ENCODE measurements at regions not wholly inside any gene's neighbourhood (a gene's known extent, or its start where the extent isn't known, plus 50 kb on each side); places are given as distances from the start of the nearest gene placed in this dataset.

DNA sequence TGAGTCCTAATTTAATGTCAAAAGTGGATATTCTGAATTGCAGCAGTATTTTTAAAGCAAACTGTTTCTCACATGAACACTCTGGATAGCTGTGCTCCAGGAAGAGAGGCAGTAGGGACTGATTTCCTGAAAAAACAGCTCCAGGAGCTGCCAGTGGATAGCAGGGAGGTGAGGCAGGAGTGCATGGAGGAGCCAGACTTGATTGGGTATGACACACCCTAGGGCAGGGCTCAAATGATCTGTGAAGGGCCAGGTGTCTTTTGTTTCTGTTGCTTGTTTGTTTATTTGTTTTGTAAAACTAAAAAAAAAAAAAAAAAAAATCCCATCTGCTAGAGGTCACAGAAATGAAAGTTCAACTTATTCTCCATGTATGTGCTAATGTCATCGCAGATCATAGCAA lies 83.4 kb downstream of the ADRB2 start:
- no peaks in the 10 kb centered on the region for H3K36me3 ChIP-seq (ENCODE audit: control insufficient read depth, insufficient read depth, low read length)
- Mint-ChIP-seq H3K27me3 (ENCODE audit: low read depth in 2 of 2) (no peaks in the 10 kb centered on the region), H3K4me3 (no peak overlapping the region), H3K36me3 (no peaks in the 10 kb centered on the region), H3K9me3 (no peaks in the 10 kb centered on the region), H3K27ac (peak overlapping the region in 1 of 2 donors; percentile 65), H3K4me1 (peaks cover 43 to 56% of the 10 kb centered on the region in 2 donors)
- TF ChIP-seq, protein P1, sequence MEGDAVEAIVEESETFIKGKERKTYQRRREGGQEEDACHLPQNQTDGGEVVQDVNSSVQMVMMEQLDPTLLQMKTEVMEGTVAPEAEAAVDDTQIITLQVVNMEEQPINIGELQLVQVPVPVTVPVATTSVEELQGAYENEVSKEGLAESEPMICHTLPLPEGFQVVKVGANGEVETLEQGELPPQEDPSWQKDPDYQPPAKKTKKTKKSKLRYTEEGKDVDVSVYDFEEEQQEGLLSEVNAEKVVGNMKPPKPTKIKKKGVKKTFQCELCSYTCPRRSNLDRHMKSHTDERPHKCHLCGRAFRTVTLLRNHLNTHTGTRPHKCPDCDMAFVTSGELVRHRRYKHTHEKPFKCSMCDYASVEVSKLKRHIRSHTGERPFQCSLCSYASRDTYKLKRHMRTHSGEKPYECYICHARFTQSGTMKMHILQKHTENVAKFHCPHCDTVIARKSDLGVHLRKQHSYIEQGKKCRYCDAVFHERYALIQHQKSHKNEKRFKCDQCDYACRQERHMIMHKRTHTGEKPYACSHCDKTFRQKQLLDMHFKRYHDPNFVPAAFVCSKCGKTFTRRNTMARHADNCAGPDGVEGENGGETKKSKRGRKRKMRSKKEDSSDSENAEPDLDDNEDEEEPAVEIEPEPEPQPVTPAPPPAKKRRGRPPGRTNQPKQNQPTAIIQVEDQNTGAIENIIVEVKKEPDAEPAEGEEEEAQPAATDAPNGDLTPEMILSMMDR (IDR thresholded peaks at IDR 0.05), result no peak
- H3K9me3 ChIP-seq (ENCODE audit: control insufficient read depth, insufficient read depth, low read length), result no peaks in the 10 kb centered on the region
- ATAC-seq (no peak), DNase-seq (no peak)
- H3K27ac ChIP-seq (ENCODE audit: low read length), result no peak overlapping the region
- H3K4me1 ChIP-seq (ENCODE audit: control insufficient read depth, insufficient read depth, low read length), result peaks cover 11% of the 10 kb centered on the region
- H3K27me3 ChIP-seq (ENCODE audit: control insufficient read depth, insufficient read depth, low read length), result no peaks in the 10 kb centered on the region
- no peak overlapping the region for H3K4me3 ChIP-seq (ENCODE audit: low read length)
- WGBS (ENCODE audit: insufficient coverage), result 92% methylated on average over 1 of the region's 1 CpG
- intact Hi-C loops (cut with micrococcal nuclease), result no loop called here

DNA sequence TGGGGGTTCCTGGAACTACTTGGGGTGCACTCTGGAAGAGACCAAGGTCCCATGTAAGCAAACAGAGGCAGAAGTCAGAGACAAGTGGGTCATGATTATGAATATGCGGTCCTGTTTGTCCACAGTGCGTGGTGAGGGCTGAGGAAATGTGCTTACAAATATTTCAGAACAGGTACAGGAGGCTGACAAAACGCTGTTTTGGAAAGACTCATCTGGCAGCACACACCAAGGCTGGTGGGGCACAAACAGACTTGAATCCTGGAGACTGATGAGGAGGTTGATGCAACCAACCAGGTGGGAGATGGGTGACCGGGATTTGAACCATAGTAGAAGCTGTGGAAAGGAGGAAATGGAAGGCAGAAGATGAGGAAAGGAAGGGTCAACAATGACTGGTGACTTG lies 83.8 kb downstream of the ADRB2 start:
- intact Hi-C loops (cut with micrococcal nuclease), result no loop called here
- DNase-seq (no peak), ATAC-seq (no peak)
- no peak overlapping the region for H3K27ac ChIP-seq (ENCODE audit: low read length)
- Mint-ChIP-seq H3K4me1 (peaks cover 43 to 60% of the 10 kb centered on the region in 2 donors), H3K27ac (peak overlapping the region in 1 of 2 donors; percentile 65), H3K4me3 (no peak overlapping the region), H3K27me3 (ENCODE audit: low read depth in 2 of 2) (no peaks in the 10 kb centered on the region), H3K9me3 (no peaks in the 10 kb centered on the region), H3K36me3 (no peaks in the 10 kb centered on the region)
- H3K9me3 ChIP-seq (ENCODE audit: control insufficient read depth, insufficient read depth, low read length), result no peaks in the 10 kb centered on the region
- TF ChIP-seq, protein P1 (IDR thresholded peaks at IDR 0.05), result no peak
- H3K4me1 ChIP-seq (ENCODE audit: control insufficient read depth, insufficient read depth, low read length), result peaks cover 15% of the 10 kb centered on the region
- 88% methylated on average over 4 of the region's 4 CpGs for WGBS (ENCODE audit: insufficient coverage)
- no peaks in the 10 kb centered on the region for H3K27me3 ChIP-seq (ENCODE audit: control insufficient read depth, insufficient read depth, low read length)
- H3K36me3 ChIP-seq (ENCODE audit: control insufficient read depth, insufficient read depth, low read length), result no peaks in the 10 kb centered on the region
- no peak overlapping the region for H3K4me3 ChIP-seq (ENCODE audit: low read length)

DNA sequence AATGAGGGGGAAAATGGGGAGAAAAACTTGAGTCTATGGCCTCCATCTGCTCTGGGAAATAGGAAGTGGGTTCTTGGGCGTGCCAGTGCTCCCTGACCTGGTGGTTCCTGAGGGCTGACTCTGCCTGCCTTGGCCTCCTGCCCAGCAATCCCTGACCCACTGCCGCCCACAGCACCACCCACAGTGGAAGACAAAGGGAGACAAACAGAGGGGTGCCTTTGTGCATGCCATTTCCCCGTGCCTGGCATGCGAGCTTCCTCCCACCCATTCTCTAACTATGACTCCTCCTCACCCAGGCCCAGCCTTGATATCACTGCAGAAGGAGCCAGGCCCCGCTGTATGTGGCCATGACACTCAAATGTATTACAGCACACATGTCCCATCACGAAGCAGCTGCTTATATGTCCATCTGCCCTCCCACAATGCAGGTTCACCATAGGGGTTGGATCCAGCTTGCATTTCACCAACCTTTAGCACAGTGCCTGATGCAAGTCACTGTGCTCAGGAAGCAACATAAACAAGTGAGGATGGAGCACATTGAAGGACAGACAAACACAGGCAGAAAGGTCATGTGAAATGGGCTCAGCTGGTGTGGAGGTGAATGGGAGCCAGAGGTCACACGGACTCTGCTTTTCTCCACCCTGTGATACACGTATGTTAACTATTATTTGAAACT lies 84.4 kb downstream of the ADRB2 start:
- peaks cover 19% of the 10 kb centered on the region for H3K4me1 ChIP-seq (ENCODE audit: control insufficient read depth, insufficient read depth, low read length)
- H3K9me3 ChIP-seq (ENCODE audit: control insufficient read depth, insufficient read depth, low read length), result no peaks in the 10 kb centered on the region
- H3K4me3 ChIP-seq (ENCODE audit: low read length), result no peak overlapping the region
- TF ChIP-seq, protein P1 (IDR thresholded peaks at IDR 0.05), result no peak
- 71% methylated on average over 8 of the region's 8 CpGs for WGBS (ENCODE audit: insufficient coverage)
- Mint-ChIP-seq H3K27ac (peak overlapping the region in 1 of 2 donors; percentile 65), H3K4me3 (no peak overlapping the region), H3K27me3 (ENCODE audit: low read depth in 2 of 2) (no peaks in the 10 kb centered on the region), H3K9me3 (no peaks in the 10 kb centered on the region), H3K4me1 (peaks cover 38 to 60% of the 10 kb centered on the region in 2 donors), H3K36me3 (no peaks in the 10 kb centered on the region)
- no peaks in the 10 kb centered on the region for H3K36me3 ChIP-seq (ENCODE audit: control insufficient read depth, insufficient read depth, low read length)
- no peak for ATAC-seq
- H3K27me3 ChIP-seq (ENCODE audit: control insufficient read depth, insufficient read depth, low read length), result no peaks in the 10 kb centered on the region
- H3K27ac ChIP-seq (ENCODE audit: low read length), result no peak overlapping the region
- DNase-seq, result no peak
- intact Hi-C loops (cut with micrococcal nuclease), result no loop called here

DNA sequence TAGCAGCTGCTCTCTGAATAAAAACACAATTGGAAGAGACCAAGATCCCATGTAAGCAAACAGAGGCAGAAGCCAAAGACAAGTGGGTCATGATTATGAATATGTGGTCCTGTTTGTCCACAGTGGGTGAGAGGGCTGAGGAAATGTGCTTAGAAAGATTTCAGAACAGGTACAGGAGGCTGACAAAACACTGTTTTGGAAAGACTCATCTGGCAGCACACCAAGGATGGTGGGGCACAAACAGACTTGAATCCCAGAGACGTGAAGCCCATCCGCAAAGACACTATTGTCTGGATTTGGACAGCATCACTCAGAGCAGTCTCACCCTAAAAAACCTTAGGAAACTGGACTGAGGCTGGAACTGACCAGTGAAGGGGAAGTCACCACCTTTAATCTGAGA lies 85.0 kb downstream of the ADRB2 start:
- intact Hi-C loops (cut with micrococcal nuclease), result no loop called here
- 94% methylated on average over 2 of the region's 2 CpGs for WGBS (ENCODE audit: insufficient coverage)
- Histone ChIP-seq H3K36me3 (ENCODE audit: control insufficient read depth, insufficient read depth, low read length) (no peaks in the 10 kb centered on the region), H3K27ac (ENCODE audit: low read length) (no peak overlapping the region), H3K4me1 (ENCODE audit: control insufficient read depth, insufficient read depth, low read length) (peaks cover 19% of the 10 kb centered on the region), H3K4me3 (ENCODE audit: low read length) (no peak overlapping the region), H3K27me3 (ENCODE audit: control insufficient read depth, insufficient read depth, low read length) (no peaks in the 10 kb centered on the region), H3K9me3 (ENCODE audit: control insufficient read depth, insufficient read depth, low read length) (no peaks in the 10 kb centered on the region)
- no peaks in the 10 kb centered on the region for H3K27me3 Mint-ChIP-seq (ENCODE audit: low read depth in 2 of 2)
- H3K36me3 Mint-ChIP-seq, result no peaks in the 10 kb centered on the region
- H3K9me3 Mint-ChIP-seq, result no peaks in the 10 kb centered on the region
- peaks cover 32 to 57% of the 10 kb centered on the region in 2 donors for H3K4me1 Mint-ChIP-seq
- H3K4me3 Mint-ChIP-seq, result no peak overlapping the region
- H3K27ac Mint-ChIP-seq, result peak overlapping the region in 1 of 2 donors; percentile 65
- ATAC-seq, result no peak
- DNase-seq, result no peak
- TF ChIP-seq, protein P1 (IDR thresholded peaks at IDR 0.05), result no peak
